ENCODE measurements at regions not wholly inside any gene's neighbourhood (a gene's known extent, or its start where the extent isn't known, plus 50 kb on each side); places are given as distances from the start of the nearest gene placed in this dataset.

DNA sequence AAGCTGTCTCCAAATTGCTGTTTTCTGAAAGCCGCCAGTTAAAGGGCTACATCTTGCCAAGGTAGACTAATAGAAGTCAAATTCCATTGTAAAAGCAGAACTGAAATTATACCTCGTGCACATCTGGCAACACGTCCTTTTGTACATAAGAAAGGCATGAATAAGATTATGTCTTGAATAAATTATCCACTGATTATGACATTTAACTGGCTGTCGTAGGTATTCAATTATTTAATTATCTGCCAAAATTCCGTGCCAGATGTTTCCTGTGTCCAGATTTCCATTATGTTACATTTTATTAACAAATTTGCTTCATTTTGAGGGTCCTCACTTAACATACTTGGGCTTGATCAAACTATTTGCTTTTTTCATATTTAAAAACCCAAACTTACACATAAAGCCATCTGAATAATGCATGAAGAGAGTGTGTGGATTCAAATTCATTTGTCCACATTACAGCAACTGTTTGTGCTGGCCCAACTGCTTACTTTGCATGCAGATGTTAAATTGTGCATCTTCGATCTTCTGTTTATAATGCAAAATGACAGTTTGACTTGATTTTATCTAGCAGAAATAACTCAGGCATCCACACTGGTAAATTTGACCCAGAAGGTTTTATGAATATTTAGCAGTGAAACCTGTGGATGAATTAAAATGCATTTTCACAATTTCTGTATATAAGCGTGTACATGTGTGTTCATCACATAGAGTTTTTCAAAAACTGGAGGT, 701.5 kb downstream of the ZNF385D start:
- Mint-ChIP-seq H3K9me3 (no peaks in the 10 kb centered on the region), H3K4me1 (no peaks in the 10 kb centered on the region), H3K4me3 (no peak overlapping the region), H3K36me3 (no peaks in the 10 kb centered on the region), H3K27ac (no peak overlapping the region), H3K27me3 (ENCODE audit: low read depth) (no peaks in the 10 kb centered on the region)
- ChIA-PET CTCF (no interaction called here), POLR2A (no interaction called here)
- ATAC-seq = no peak
- no peak for DNase-seq (ENCODE audit: low spot score)
- TF ChIP-seq ZNF423 (CRISPR knock-in tag; IDR thresholded peaks at IDR 0.05) (no peak), NFATC4 (CRISPR knock-in tag; IDR thresholded peaks at IDR 0.05) (no peak), ZNF232 (CRISPR knock-in tag; IDR thresholded peaks at IDR 0.05) (no peak), GTF2I (CRISPR knock-in tag; conservative IDR thresholded peaks at IDR 0.05) (no peak)

GRCh38 chr3:21043139-21043538, 707.9 kb downstream of the ZNF385D start:
- ATAC-seq = no peak
- Mint-ChIP-seq H3K27me3 (ENCODE audit: low read depth) (no peaks in the 10 kb centered on the region), H3K4me1 (no peaks in the 10 kb centered on the region), H3K27ac (no peak overlapping the region), H3K9me3 (no peaks in the 10 kb centered on the region), H3K4me3 (no peak overlapping the region), H3K36me3 (no peaks in the 10 kb centered on the region)
- CTCF ChIA-PET = no interaction called here
- POLR2A ChIA-PET = no interaction called here
- no peak for DNase-seq (ENCODE audit: low spot score)
- TF ChIP-seq, protein P1, sequence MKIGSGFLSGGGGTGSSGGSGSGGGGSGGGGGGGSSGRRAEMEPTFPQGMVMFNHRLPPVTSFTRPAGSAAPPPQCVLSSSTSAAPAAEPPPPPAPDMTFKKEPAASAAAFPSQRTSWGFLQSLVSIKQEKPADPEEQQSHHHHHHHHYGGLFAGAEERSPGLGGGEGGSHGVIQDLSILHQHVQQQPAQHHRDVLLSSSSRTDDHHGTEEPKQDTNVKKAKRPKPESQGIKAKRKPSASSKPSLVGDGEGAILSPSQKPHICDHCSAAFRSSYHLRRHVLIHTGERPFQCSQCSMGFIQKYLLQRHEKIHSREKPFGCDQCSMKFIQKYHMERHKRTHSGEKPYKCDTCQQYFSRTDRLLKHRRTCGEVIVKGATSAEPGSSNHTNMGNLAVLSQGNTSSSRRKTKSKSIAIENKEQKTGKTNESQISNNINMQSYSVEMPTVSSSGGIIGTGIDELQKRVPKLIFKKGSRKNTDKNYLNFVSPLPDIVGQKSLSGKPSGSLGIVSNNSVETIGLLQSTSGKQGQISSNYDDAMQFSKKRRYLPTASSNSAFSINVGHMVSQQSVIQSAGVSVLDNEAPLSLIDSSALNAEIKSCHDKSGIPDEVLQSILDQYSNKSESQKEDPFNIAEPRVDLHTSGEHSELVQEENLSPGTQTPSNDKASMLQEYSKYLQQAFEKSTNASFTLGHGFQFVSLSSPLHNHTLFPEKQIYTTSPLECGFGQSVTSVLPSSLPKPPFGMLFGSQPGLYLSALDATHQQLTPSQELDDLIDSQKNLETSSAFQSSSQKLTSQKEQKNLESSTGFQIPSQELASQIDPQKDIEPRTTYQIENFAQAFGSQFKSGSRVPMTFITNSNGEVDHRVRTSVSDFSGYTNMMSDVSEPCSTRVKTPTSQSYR (CRISPR knock-in tag; IDR thresholded peaks at IDR 0.05) = no peak
- TF ChIP-seq ATF1 (CRISPR knock-in tag; IDR thresholded peaks at IDR 0.05) (no peak), SP1 (CRISPR knock-in tag; conservative IDR thresholded peaks at IDR 0.05) (no peak), ZNF532 (CRISPR knock-in tag; IDR thresholded peaks at IDR 0.05; ENCODE audit: borderline replicate concordance) (no peak), MAX (CRISPR knock-in tag; IDR thresholded peaks at IDR 0.05) (no peak), TCF7 (CRISPR knock-in tag; IDR thresholded peaks at IDR 0.05; ENCODE audit: low read depth) (no peak)
- TF ChIP-seq, protein P2, sequence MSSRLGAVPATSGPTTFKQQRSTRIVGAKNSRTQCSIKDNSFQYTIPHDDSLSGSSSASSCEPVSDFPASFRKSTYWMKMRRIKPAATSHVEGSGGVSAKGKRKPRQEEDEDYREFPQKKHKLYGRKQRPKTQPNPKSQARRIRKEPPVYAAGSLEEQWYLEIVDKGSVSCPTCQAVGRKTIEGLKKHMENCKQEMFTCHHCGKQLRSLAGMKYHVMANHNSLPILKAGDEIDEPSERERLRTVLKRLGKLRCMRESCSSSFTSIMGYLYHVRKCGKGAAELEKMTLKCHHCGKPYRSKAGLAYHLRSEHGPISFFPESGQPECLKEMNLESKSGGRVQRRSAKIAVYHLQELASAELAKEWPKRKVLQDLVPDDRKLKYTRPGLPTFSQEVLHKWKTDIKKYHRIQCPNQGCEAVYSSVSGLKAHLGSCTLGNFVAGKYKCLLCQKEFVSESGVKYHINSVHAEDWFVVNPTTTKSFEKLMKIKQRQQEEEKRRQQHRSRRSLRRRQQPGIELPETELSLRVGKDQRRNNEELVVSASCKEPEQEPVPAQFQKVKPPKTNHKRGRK (CRISPR knock-in tag; IDR thresholded peaks at IDR 0.05; ENCODE audit: borderline replicate concordance) = no peak

GRCh38 chr3:21042184-21042583, 708.8 kb downstream of the ZNF385D start:
- CTCF ChIA-PET = no interaction called here
- TF ChIP-seq EMX1 (CRISPR knock-in tag; IDR thresholded peaks at IDR 0.05) = no peak
- TF ChIP-seq, protein P3, sequence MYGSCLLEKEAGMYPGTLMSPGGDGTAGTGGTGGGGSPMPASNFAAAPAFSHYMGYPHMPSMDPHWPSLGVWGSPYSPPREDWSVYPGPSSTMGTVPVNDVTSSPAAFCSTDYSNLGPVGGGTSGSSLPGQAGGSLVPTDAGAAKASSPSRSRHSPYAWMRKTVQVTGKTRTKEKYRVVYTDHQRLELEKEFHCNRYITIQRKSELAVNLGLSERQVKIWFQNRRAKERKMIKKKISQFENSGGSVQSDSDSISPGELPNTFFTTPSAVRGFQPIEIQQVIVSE (CRISPR knock-in tag; IDR thresholded peaks at IDR 0.05; ENCODE audit: borderline replicate concordance) = no peak
- TF ChIP-seq ZBTB21 (CRISPR knock-in tag; IDR thresholded peaks at IDR 0.05; ENCODE audit: borderline replicate concordance) = no peak
- TF ChIP-seq AR (CRISPR knock-in tag; IDR thresholded peaks at IDR 0.05) = no peak
- no peak for TF ChIP-seq ZNF121 (CRISPR knock-in tag; IDR thresholded peaks at IDR 0.05)
- no peak for TF ChIP-seq GTF2I (CRISPR knock-in tag; conservative IDR thresholded peaks at IDR 0.05)
- TF ChIP-seq NFE2L1 (CRISPR knock-in tag; IDR thresholded peaks at IDR 0.05) = no peak
- TF ChIP-seq TEAD1 (CRISPR knock-in tag; IDR thresholded peaks at IDR 0.05) = no peak
- no peak for TF ChIP-seq GABPB1 (CRISPR knock-in tag; IDR thresholded peaks at IDR 0.05)
- TF ChIP-seq ZNF416 (CRISPR knock-in tag; IDR thresholded peaks at IDR 0.05) = no peak
- no peak for TF ChIP-seq SMAD4 (CRISPR knock-in tag; IDR thresholded peaks at IDR 0.05)
- TF ChIP-seq JUN (CRISPR knock-in tag; IDR thresholded peaks at IDR 0.05) = no peak

More at GRCh38 chr3:21042184-21042583, 708.8 kb downstream of the ZNF385D start:
- no peak for ATAC-seq
- Mint-ChIP-seq H3K4me1 (no peaks in the 10 kb centered on the region), H3K27me3 (ENCODE audit: low read depth) (no peaks in the 10 kb centered on the region), H3K27ac (no peak overlapping the region; the same call in 1 of the 2 replicates), H3K4me3 (no peak overlapping the region), H3K9me3 (no peaks in the 10 kb centered on the region), H3K36me3 (no peaks in the 10 kb centered on the region)
- POLR2A ChIA-PET = no interaction called here
- no peak for DNase-seq (ENCODE audit: low spot score)
